ENCODE measurements at regions not wholly inside any gene's neighbourhood (a gene's known extent, or its start where the extent isn't known, plus 50 kb on each side); places are given as distances from the start of the nearest gene placed in this dataset.
"Not testable (repeated sequence)": the region's sequence is repeated elsewhere in the genome, so short reads cannot be mapped to it uniquely, and the experiment has no call there.

DNA sequence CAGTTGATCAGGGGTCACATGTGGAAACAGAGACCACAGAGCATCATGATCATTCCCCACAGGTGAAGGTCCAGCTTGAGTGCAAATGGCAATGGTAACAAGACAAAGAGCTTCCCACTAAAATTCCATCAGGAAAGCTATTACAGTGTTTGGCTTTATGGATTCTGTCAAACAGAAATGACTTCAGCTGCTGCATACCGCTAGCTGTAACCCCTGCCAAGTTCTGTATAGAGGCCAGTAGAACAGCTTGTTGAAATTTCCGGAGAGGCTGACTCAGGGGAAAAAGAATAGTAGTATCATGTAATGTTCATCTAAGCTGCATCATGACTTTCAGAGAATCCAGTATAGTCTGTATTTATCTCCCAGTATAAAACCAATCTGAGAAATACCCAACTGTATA, 1704.7 kb downstream of the SLITRK5 start:
- peak; percentile 74 for DNase-seq

DNA sequence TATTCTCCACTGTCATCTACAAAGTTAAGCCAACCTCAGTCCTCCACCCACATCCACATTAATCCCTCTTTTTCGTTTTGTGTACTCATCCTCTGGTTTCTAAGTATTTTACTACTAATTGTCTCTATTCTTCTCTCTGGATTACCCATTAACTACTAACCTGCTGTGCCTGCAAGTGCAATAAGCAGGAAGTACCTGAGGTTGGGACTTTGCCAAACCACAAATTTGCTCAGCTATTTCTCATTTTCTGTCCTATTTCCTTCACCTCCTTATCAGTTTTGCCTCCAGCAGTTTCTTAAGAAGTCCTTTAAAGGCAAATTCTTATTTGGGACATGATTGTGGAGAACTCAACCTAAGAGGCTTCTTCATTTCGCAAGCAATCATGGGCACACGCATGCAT, 1708.9 kb downstream of the SLITRK5 start:
- DNase-seq: no peak

DNA sequence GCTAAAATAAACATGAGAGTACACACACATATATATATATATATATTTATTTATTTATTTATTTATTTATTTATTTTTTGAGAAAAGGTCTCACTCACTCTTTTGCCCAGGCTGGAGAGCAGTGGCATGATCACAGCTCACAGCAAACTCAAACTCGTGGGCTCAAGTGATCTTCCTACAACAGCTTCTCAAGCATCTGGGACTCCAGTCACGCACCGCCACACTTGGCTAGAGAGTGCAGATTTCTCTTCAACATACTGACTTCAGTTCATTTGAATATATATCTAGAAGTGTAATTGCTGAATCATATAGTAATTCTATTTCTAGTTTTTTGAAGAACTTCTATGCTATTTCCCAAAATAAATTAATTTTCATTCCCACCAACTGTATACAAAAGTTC, 1711.8 kb downstream of the SLITRK5 start:
- no peak for DNase-seq

DNA sequence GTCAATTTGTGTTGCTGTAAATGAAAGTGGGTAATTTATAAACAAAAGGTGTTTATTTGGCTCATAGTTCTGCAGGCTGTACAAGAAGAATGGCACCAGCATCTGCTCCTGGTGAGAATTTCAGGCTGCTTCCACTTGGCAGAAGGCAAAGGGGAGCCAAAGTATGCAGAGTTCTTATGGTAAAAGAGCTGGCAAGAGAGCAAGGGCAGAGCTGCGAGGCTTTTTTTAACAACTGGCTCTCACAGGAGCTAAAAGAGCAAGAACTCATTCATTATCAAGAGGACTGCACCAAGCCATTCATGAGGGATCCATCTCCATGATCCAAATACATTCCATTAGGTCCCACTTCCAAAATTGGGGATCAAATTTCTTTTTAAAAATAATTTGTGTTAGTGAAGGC, 1712.7 kb downstream of the SLITRK5 start:
- DNase-seq: no peak

DNA sequence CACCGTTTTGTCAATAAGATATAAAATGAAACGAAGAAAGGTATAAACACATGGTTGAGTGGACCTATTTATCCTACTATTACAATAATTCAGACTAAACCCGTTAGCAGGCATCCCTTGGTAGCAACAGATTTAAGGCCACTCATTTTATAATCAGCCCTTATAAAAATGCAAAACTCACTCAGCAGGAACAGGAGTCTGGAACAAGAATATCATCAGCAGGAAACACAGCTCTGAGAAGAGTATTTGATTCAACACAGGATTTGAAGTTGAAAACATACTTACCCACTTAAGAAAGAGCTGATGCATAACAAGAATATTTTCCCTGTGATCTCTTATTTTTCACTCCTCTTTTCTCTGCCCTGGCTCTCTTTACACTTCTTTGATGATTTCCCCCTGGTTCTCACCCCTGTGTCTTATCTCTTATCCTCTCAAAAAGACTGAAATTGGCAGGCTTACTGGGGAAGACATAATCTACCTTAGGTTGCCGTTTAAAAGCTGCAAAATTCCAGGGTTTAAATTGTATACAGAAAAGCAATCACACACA, 1722.7 kb downstream of the SLITRK5 start:
- no peak for DNase-seq

DNA sequence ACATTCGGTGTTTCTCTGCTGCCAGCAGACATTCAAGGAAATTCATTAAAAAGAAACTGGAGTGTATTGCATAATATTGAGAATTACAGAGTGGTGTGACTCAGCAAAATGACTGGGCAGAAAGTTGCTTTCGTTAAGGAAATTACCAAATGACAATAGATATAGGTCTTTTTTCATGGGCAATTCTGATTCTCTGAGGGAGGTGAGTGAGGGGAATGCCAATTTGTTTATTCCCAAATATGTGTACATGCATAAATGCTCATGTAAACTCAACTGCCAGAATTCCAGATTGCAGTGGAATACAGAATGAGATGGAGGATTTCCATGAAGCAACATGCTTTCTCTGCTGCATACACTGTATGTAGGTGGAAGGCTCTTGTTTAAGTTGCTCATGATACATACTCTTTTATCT, 1730.1 kb downstream of the SLITRK5 start:
- DNase-seq: peak; percentile 57

DNA sequence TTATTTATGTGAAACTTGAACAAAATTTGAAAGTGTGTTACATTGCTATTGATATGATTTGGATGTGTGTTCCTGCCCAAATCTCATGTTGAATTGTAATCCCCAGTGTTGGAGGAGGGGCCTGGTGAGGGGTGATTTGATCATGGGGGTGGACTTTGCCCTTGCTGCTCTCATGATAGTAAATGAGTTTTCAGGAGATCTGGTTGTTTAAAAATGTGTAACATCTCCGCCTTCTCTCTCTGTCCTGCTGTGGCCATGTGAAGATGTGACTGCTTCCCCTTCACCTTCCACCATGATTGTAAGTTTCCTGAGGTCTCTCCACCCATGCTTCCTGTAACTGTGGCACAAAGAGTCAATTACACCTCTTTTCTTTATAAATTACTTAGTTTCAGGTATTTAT, 1731.0 kb downstream of the SLITRK5 start:
- no peak for DNase-seq

DNA sequence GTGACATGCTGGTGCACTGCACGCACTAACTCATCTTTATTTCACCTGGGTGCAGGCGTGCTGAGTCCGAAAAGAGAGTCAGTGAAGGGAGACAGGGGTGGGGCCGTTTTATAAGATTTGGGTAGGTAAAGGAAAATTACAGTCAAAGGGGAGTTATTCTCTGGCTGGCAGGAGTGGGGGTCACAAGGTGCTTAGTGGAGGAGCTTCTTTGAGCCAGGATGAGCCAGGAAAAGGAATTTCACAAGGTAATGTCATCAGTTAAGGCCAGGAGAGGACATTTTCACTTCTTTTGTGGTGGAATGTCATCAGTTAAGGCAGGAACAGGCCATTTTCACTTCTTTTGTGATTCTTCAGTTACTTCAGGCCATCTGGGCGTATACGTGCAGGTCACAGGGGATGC, 1734.9 kb downstream of the SLITRK5 start:
- not testable (repeated sequence) for DNase-seq

DNA sequence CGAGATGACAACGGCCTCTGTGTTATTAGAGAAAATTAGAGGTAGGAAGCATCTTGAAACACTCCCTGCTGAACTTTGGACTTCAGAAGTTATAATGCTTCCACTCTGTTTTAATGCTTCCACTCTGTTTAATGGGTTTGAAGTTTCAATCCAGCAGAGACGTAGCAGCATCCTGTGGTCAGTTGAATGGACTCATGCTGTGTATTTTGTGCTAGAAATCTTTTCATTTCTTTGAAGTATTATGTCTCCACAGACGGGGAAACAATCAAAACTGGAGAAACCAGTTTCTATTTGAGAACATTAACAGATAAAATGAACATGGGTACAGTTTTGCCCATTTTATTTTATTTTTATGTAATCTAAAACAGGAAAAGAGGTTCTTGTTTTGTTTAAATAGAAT, 1736.2 kb downstream of the SLITRK5 start:
- DNase-seq: no peak

DNA sequence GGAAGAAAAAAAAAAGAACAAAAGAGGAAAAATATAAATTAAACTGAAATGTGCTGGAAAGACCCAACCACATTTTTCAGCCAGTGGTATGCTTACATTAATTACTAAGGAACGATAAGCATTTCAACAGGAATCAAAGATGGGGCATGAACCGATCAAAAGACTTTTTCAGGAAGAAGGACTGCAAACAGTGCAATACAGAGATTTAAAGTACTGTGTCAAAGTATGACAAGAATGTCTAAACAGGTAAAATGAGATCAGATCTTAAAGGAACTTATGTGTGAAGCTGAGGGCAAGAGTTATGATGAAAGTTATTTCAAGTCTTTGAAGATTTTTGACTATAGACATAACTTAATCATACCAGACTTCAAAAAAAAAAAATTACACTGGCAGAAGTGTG, 1761.8 kb downstream of the SLITRK5 start:
- no peak for DNase-seq

DNA sequence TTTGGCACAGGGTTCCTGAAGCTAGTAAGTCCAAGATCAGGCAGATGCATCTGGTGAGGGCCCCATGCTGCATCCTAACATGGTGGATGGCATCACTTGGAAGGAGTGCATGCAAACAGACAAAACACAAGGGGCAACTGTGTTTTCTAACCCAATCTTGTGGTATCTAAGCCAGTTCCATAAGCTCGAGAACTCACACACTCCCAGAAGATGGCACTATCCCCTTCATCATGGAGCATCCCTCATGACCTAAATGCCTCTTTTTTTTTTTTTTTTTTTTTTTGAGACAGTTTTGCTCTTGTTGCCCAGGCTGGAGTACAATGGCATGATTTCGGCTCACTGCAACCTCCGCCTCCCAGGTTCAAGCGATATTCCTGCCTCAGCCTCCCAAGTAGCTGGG, 1763.5 kb downstream of the SLITRK5 start:
- peak; percentile 2 for DNase-seq

DNA sequence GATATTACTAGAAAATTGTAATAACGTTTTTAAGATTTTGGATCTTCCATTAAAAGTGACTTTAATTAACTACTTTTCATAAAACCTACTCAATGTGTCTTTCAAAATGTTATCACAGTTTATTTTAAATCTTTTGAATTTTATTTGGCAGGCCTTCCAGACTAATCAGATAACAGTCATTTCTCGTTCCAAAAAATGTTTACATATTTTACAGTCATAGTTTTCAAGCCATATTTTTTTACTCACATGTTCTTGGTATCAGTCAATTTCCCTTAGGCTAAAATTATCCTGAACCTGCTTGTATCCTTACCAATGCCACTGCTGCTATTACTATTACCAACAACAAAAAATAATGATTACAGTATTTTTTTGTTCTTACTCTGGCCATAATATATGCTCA, 1783.5 kb downstream of the SLITRK5 start:
- no peak for DNase-seq

DNA sequence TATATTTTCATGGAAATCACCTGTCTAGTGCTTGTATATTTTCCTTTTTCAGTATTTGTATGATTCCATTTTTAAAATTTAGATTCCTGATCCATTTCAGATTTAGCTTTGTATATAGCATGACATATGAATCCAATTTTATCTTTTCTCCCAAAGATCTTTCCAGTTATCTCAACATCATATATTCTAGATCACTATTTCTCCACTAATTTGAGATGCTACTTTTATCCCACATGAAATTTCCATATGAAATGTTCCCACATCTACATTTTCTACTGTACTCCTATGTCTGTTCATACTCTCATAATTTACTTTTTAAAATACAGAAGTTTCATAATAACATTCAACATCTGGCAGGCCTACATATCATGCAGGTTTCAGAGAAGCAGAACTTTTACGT, 1784.1 kb downstream of the SLITRK5 start:
- DNase-seq: no peak

DNA sequence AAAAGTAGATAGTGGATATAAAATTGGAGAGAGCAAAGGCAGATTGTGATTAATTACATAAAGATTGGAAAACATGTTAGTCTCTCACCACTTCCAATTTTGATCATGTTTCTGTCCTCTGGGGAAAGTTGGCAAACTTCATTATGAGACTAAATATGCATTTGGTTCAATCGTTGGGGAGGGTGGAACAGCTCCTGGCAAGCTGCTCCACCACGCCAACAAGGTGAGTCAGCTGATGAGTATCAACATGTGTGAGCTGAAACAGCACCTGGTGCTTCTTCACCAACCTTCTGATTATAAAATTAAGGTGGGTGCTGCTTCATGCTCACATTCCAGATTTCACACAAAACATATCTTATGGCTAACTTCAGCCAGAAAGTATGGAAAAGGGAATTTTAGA, 1784.6 kb downstream of the SLITRK5 start:
- no peak for DNase-seq

DNA sequence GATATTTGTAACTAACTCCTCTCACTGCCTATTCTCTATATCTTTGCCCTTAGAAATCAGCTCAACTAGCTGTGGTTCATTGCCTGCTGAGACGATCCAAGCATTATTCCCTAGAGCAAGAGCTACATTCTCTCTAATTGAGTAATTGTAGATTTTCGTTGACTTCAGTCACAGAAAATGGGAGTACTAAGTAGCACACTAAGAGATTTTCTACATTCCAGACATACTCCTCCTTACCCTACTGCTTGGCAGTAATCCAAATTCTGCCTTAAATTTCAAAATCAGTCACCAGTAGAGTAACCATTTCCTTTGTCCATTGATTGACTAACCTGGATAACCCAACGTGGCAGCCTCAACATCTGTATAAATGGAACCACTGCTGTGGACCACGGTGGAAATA, 1786.8 kb downstream of the SLITRK5 start:
- peak; percentile 75 for DNase-seq

DNA sequence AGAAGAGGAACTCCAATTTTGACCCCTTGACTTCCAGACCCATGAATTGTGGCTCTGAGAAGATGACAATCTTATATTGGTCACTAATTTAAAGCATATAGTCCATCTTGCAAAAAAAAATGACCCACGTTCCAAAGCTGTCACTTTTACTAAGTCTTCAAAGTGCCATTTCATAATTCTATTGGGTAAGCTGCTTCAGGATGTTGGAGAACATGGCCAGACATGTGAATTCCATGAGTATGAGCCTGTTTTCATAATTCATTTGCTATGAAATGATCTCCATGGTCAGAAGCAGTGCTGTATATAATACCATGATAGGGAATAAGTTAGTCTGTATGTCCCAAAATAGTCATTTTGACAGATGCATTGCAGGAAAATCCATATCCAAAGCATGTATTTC, 1787.3 kb downstream of the SLITRK5 start:
- DNase-seq: no peak

DNA sequence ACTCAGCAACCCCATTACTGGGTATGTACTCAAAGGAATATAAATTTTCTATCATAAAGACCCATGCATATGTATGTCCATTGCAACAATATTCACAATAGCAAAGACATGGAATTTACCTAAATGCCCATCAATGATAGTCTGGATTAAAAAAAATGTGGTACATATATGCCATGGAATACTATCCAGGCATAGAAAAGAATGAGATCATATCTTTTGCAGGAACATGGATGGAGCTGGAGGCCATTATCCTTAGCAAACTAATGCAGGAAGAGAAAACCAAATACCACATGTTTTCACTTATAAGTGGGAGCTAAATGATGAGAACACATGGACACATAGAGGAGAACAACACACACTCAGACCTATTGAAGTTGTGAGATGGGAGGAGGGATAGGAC, 1789.7 kb downstream of the SLITRK5 start:
- not testable (repeated sequence) for DNase-seq

DNA sequence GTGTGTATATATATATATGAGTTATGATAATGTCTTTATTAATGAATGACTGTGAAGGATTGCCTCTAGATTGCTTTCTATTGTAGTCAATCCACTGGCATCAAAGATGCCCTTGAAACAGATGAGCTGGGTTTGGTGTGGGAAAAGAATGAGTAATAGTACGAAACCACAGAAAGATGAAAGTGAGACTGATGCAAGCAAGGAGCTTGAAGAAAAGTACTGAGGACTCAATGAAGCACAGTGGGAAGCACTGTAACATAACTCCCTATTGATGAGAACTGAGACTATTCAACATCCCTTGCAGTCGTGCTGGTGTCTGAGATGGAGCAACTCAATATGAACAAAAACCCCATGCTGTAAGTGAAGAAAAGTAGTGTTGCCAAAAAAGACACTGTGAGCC, 1794.2 kb downstream of the SLITRK5 start:
- DNase-seq: peak; percentile 22

DNA sequence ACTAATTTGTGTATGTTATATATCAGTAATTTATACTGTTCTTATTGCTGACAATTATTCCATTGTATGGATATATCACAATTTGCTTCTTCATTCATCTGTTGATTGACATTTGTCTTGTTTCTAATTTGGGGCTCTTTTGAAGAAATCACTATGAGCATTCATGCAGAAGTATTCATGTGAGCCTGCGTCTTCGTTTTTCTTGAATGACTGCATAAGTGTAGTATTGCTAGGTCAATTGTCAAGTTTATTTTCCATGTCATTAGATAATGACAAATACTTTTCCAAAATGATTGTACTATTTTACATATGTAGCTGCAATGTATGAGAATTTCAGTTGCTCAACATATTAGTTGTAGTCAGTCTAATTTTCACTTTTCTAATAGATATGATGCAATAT, 1796.9 kb downstream of the SLITRK5 start:
- no peak for DNase-seq

DNA sequence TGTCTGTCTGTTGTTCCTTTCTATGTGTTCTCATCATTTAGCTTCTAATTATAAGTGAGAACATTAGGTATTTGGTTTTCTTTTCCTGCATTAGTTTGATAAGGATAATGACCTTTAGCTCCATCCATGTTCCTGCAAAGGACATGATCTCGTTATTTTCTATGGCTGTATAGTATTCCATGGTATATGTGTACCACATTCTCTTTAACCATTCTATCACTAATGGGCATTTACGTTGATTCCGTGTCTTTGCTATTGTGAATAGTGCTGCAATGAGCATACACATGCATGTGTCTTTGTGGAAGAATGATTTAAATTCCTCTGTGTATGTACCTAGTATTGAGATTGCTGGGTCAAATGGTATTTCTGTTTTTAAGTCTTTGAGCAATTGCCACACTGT, 1799.7 kb downstream of the SLITRK5 start:
- no peak for DNase-seq

DNA sequence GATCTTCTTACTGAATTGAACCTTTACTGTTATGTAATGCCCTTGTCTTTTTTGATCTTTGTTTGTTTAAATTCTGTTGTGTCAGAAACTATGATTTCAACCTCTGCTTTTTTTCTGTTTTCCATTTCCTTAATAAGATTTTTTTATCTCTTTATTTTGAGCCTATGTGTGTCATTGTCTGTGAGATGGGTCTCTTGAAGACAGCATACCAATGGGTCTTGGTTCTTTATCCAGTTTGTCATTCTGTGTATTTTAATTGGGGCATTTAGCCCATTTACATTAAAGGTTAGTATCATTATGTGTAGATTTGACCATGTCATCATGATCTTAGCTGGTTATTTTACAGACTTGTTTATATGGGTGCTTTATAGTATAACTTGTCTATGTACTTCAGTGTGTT, 1803.3 kb downstream of the SLITRK5 start:
- no peak for DNase-seq

DNA sequence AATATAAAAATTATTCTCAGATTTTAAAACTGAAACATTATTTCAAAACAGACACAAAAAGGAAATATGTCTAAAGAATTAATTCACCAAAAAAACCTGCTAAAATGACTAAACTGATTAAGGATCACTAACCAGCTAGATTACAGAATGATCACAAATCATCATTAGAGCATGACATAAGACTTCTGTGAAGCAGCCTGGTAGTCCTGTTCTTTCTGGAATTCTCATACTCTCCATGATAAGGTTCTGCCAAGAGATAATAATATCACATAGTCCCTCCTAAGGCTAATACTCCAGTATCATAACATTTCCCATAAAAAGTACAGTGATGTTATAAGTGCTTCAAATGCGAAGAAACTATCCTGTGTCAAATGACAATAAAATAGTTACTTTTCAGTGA, 1814.9 kb downstream of the SLITRK5 start:
- no peak for DNase-seq

DNA sequence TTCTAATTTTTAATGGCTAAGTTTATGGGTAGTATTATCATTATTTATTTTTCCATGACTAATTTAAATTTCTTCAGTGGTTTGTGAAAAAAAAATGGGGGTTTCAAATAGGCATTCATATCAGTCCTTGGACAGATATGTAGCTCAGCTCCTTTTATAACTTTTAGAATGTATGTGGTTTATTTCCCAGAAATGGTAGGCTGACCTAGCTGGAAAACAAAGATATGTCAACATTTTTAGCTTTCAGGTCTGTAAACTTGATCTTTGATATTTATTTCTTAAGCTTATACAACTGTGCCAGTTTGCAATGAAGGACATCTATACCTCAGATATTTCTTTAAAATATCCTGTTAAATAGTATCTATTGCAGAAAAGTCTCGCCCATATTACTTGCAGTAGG, 1815.5 kb downstream of the SLITRK5 start:
- DNase-seq: no peak

DNA sequence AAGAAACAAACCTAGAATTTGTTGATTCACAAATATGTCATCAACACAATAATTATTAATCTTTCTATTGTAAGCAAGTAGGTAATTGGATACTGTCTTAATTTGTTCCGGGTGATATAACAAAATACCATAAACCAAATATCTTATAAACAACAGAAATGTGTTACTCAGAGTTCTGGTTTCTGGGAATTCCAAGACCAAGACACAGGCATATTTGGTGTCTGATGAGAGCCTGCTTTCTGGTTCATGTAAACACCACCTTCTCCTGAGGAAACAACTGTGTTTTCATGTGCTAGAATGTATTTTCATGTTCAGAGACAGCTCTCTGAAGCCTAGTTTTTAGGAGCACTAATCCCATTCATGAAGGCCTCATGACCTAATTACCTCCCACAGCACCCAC, 1819.5 kb downstream of the SLITRK5 start:
- no peak for DNase-seq

DNA sequence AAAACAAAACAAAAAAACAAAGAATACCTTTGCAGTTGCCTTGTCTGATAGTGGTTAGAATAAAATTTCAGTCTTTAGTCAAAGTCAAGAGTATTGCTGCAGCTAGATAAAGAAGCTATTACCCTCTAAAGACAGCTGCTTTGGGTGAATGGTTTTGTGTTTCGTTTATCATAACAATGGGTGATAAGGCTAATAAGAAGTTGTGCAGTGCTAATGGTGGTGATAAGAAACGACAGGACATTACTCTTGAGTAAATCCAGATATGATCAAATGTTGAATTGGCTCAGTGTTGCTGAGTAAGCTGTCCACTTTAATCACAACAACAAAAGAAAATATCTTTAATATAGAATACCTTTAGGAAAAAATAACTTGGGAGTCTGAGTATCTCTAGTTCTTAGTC, 1825.3 kb downstream of the SLITRK5 start:
- no peak for DNase-seq

DNA sequence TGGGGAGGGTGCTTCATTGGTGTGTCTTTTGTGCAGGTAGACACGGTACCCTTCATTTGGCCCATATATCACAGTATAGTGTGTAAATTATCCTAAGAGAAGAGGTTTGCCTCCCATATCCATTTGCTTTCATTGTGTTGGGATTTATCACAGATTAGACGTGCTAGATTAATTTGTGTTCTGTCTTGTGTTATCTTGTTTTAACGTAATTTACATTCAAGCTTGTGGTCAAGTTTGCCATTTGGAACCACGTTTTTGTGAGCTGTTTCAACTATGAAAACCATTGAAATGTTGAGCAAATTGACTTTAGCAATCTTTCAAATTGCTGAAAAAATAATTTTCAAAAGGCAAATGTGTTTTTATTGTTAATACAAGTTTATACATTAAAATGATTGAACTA, 1826.5 kb downstream of the SLITRK5 start:
- no peak for DNase-seq
